ENCODE measurements at regions not wholly inside any gene's neighbourhood (a gene's known extent, or its start where the extent isn't known, plus 50 kb on each side); places are given as distances from the start of the nearest gene placed in this dataset.

DNA sequence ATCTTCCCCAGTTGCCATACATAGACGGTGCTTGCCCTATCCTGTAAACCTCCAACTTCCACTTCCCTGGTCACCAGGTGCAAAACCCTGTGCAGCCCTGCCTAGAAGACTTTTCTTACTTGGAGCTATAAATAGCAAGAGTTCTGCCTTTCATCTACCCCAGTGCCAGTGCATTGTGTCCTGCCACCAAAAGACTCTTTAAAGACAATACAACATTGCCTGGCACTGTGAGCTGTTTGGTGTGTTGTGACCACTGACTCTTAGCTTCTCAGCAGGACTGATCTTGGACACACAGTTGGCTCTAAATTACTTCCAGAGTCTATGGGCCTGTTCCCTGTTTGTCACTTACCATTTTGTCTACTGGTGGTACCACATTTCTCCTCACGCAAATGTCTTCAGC, 608.1 kb downstream of the CDH9 start:
- DNase-seq = no peak
- TF ChIP-seq, protein P1, sequence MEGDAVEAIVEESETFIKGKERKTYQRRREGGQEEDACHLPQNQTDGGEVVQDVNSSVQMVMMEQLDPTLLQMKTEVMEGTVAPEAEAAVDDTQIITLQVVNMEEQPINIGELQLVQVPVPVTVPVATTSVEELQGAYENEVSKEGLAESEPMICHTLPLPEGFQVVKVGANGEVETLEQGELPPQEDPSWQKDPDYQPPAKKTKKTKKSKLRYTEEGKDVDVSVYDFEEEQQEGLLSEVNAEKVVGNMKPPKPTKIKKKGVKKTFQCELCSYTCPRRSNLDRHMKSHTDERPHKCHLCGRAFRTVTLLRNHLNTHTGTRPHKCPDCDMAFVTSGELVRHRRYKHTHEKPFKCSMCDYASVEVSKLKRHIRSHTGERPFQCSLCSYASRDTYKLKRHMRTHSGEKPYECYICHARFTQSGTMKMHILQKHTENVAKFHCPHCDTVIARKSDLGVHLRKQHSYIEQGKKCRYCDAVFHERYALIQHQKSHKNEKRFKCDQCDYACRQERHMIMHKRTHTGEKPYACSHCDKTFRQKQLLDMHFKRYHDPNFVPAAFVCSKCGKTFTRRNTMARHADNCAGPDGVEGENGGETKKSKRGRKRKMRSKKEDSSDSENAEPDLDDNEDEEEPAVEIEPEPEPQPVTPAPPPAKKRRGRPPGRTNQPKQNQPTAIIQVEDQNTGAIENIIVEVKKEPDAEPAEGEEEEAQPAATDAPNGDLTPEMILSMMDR (IDR thresholded peaks at IDR 0.05 in 4 of 5, conservative IDR thresholded peaks at IDR 0.05 in 1 of 5) = no peak
- no peak for TF ChIP-seq POLR2A (IDR thresholded peaks at IDR 0.05)
- H3K4me3 ChIP-seq = no peak overlapping the region
- no peaks in the 10 kb centered on the region for H3K36me3 ChIP-seq
- intact Hi-C loops (cut with DNase I; ENCODE audit: low total_unique reads) (no loop called here), in situ Hi-C loops (cut with MboI; ENCODE audit: low sequenced_read_pairs in 4 of 4) (no loop called here)
- H3K27me3 ChIP-seq = no peaks in the 10 kb centered on the region
- no peaks in the 10 kb centered on the region for H3K4me1 ChIP-seq
- no peaks in the 10 kb centered on the region for H3K9me3 ChIP-seq
- no peak for ATAC-seq
- no peak overlapping the region for H3K27ac ChIP-seq

DNA sequence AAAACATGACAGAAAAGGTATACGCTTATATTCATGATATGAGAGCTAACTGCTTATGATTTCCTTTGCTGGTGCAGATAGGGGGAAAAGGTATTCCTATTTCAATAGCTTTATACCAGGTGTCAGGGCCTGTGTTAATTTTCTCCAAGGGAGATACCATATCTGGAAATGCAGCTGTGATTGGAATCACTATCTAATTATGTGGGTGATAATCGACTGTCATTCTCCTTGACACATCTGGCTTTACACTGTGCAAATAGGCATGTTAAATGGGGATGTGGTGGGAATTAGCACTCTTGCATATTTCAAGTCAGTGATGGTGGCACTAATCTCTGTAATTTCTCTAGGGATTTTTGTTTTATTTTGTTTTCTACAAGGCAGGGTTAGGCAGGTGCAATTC, 611.1 kb downstream of the CDH9 start:
- DNase-seq = no peak
- intact Hi-C loops (cut with DNase I; ENCODE audit: low total_unique reads) = no loop called here
- in situ Hi-C loops (cut with MboI; ENCODE audit: low sequenced_read_pairs in 4 of 4) = no loop called here
- no peaks in the 10 kb centered on the region for H3K27me3 ChIP-seq
- TF ChIP-seq, protein P1 (IDR thresholded peaks at IDR 0.05 in 4 of 5, conservative IDR thresholded peaks at IDR 0.05 in 1 of 5) = no peak
- TF ChIP-seq POLR2A (IDR thresholded peaks at IDR 0.05) = no peak
- no peak overlapping the region for H3K27ac ChIP-seq
- H3K4me3 ChIP-seq = no peak overlapping the region
- no peaks in the 10 kb centered on the region for H3K4me1 ChIP-seq
- H3K9me3 ChIP-seq = no peaks in the 10 kb centered on the region
- no peak for ATAC-seq
- H3K36me3 ChIP-seq = no peaks in the 10 kb centered on the region

DNA sequence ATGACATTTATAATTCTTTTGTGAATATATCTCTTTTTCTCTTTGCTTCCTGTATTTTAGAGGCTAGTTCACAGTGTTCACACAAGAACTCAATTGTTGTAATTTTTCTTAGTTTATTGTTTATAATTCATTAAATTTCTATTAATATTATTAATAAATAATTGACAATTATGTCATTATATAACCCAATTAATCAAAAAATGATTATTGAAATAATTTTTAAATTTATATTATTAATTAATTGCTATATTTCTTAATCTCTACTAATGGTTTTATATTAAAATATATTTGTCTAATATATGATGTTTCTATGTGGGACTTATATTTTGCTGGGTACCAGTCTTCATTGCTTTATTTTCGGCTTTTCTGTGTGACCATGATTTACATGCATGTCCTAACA, 618.4 kb downstream of the CDH9 start:
- ATAC-seq (no peak), DNase-seq (no peak)
- Histone ChIP-seq H3K4me1 (no peaks in the 10 kb centered on the region), H3K36me3 (no peaks in the 10 kb centered on the region), H3K27ac (no peak overlapping the region), H3K4me3 (no peak overlapping the region), H3K9me3 (no peaks in the 10 kb centered on the region), H3K27me3 (no peaks in the 10 kb centered on the region)
- intact Hi-C loops (cut with DNase I; ENCODE audit: low total_unique reads) (no loop called here), in situ Hi-C loops (cut with MboI; ENCODE audit: low sequenced_read_pairs in 4 of 4) (no loop called here)
- TF ChIP-seq POLR2A (IDR thresholded peaks at IDR 0.05) = no peak
- TF ChIP-seq, protein P1 (IDR thresholded peaks at IDR 0.05 in 4 of 5, conservative IDR thresholded peaks at IDR 0.05 in 1 of 5) = no peak

DNA sequence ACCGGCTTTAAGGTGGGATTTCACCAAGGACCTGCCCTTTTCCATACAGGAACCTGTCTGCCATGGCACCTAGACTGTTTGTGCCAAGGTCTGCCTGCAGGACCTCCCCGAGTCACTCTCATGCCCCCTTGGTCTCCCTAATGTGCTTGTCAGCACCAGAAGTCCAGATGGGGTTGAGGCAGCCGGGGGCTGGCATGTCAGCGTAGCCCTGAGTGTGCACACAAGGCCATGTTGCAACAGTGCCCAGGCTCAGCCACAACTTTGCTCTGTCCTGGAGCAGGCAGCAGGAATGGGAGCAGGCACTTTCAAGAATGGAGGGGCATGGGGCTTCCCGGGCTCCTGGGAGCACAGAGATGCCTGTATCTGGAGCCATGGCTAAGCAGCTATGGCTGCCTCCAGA, 621.5 kb downstream of the CDH9 start:
- no peak for TF ChIP-seq POLR2A (IDR thresholded peaks at IDR 0.05)
- TF ChIP-seq, protein P1 (IDR thresholded peaks at IDR 0.05 in 4 of 5, conservative IDR thresholded peaks at IDR 0.05 in 1 of 5) = no peak
- Histone ChIP-seq H3K36me3 (no peaks in the 10 kb centered on the region), H3K4me3 (no peak overlapping the region), H3K9me3 (no peaks in the 10 kb centered on the region), H3K27me3 (no peaks in the 10 kb centered on the region), H3K4me1 (no peaks in the 10 kb centered on the region), H3K27ac (no peak overlapping the region)
- intact Hi-C loops (cut with DNase I; ENCODE audit: low total_unique reads) (no loop called here), in situ Hi-C loops (cut with MboI; ENCODE audit: low sequenced_read_pairs in 4 of 4) (no loop called here)
- no peak for DNase-seq
- no peak for ATAC-seq

DNA sequence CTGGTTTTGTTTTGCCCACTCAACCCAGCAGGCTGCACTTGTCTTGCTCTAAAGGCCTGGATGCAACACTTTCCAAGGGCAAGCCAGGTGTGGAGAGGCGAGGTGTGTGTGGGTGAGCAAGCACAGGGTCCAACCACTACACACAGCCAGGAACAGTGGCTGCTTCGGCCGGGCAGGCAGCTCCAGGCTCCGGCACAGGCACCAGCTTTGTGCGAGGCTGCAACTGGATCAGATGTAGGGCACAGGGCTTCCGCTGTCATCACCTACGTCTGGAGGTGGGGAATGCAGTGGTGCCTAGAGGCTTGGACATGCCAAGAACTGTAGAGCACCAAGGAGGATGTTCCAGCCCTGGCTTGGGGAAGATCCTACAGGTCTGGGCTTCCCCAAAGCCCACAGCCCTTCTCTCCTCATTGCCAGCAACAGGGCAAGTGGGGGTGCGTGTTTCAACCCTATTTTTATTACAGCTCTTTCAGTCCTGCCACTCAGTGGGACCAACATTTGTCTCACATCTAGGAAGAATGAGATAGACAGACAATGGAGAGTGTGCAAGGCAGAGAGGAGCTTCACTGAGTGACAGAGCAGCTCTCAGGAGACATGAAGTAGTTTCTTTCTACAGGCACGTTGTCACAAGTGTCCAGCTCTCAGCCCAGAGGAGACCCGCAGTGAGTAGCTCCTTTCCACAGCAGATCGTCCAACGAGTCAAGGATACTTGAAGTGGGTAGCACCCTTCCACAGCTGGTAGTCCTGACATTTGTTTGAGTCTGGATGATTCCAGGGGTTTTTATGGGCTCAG, 622.2 kb downstream of the CDH9 start:
- ATAC-seq (no peak), DNase-seq (no peak)
- intact Hi-C loops (cut with DNase I; ENCODE audit: low total_unique reads) = no loop called here
- Histone ChIP-seq H3K36me3 (no peaks in the 10 kb centered on the region), H3K27ac (no peak overlapping the region), H3K4me3 (no peak overlapping the region), H3K9me3 (no peaks in the 10 kb centered on the region), H3K27me3 (no peaks in the 10 kb centered on the region), H3K4me1 (no peaks in the 10 kb centered on the region)
- TF ChIP-seq, protein P1 (IDR thresholded peaks at IDR 0.05 in 4 of 5, conservative IDR thresholded peaks at IDR 0.05 in 1 of 5) = no peak
- TF ChIP-seq POLR2A (IDR thresholded peaks at IDR 0.05) = no peak
- in situ Hi-C loops (cut with MboI; ENCODE audit: low sequenced_read_pairs in 4 of 4) = no loop called here

All from gastrocnemius medialis (tissue), 4 donors.